ENCODE measurements at regions not wholly inside any gene's neighbourhood (a gene's known extent, or its start where the extent isn't known, plus 50 kb on each side); places are given as distances from the start of the nearest gene placed in this dataset.

- no peak for TF ChIP-seq CTCF (IDR thresholded peaks at IDR 0.05; ENCODE audit: poor library complexity, severe bottlenecking)
- TF ChIP-seq POLR2AphosphoS5 (IDR thresholded peaks at IDR 0.05): no peak
- no peak for TF ChIP-seq RAD21 (conservative IDR thresholded peaks at IDR 0.05)
- TF ChIP-seq EP300 (conservative IDR thresholded peaks at IDR 0.05; ENCODE audit: poor library complexity, severe bottlenecking): no peak
- TF ChIP-seq REST (IDR thresholded peaks at IDR 0.05; ENCODE audit: borderline replicate concordance): no peak
- TF ChIP-seq EZH2 (IDR thresholded peaks at IDR 0.05; ENCODE audit: borderline replicate concordance, insufficient read depth, low read length, poor library complexity, severe bottlenecking): no peak
- no peak for TF ChIP-seq MXI1 (conservative IDR thresholded peaks at IDR 0.05; ENCODE audit: poor library complexity, severe bottlenecking)
These were observed 638.8 kb upstream of the WWC1 start for GRCh38 chr5:167652690-167653089.
